Activated CD4-positive, alpha-beta T cell treated with anti-CD3 and anti-CD28 coated beads for 48 hours (primary cell): ENCODE measurements at regions not wholly inside any gene's neighbourhood (a gene's known extent, or its start where the extent isn't known, plus 50 kb on each side); places are given as distances from the start of the nearest gene placed in this dataset.

Experiments used
- DNase-seq: peaks from one replicate; pipeline ENCODE4 v3.0.0-alpha.2; 2020

DNA sequence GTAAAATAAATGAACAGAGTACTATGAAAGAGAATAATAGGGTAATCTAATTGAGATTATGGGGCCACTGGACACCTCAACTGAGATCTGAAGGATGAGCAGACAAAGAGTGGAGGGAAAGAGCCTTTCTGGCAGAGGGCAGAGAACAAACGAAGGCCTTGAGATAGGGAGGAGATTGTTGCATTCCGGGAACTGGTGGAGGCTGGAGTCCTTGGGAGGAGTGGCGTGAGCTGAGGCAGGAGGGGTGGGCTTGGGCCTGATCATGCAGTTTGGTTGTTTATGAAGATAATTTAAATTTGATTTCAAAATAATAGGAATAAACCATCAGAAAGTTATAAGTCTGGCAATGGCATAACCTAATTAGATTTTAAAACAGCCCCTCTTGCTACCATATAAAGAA is 59.5 kb upstream of the GALNT15 start:
- no peak for DNase-seq

DNA sequence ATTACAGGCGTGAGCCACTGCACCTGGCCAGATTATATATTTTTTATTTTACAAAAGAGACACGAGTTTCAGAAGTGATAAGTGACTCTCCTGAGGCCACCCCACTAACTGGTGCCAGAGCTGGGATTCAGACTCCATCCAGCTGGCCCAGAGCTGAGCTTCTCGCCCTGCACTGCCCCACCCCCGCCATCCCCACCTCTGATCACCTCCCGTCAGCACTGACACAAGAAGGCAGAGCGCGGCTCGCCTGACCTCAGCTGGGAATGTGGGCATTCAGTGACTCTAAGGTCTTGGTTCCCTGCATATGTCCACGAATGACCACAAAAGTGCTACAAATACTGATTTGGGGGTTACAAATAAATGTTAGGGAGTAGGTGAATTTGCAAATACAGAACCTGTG is 56.1 kb upstream of the GALNT15 start:
- DNase-seq = no peak

- DNase-seq = no peak
Observed at GRCh38 chr3:16119887-16120286, 54.6 kb upstream of the GALNT15 start.

- DNase-seq = no peak
Observed at GRCh38 chr3:16121391-16121790, 53.1 kb upstream of the GALNT15 start.

DNA sequence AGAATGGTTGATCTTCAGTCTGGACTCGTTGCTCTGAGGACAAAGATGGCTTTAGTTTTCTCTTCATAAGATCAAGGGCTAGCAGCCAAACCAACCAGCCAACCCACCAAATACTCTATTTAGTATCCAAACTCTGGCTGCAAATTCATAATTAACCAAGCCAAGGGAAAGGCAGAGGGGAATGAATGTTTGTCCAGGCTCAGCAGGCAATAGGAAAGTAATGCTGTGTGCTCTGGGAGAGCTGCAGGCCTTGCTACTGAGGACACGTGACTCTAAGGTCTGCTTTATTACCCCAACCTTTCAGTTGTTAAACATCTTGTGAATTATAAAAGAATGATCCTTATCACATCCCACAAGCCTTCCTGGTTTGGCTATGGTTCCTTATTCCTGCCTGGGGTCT is 52.3 kb upstream of the GALNT15 start:
- DNase-seq = no peak

- DNase-seq = no peak
Observed at GRCh38 chr3:16122661-16123060, 51.8 kb upstream of the GALNT15 start.

DNA sequence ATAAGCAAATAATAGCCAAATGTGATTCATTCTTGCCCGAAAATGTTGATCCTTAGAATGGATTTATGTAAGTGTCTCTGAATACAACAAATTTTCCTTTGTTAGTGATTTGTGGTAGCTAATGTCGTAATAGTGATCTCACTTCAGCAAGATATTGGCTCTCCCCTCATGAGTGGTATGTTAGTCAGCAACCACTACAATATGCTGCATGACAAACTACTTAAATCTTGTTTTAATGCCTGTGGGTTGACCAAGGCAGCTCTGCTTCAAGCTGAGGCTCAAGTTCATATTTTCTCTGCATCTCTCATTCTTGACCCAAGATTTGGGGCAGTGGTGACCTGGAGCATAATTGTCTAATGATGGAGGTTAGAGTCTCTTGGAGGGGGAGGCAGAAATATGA is 49.8 kb upstream of the GALNT15 start:
- no peak for DNase-seq
